Neural cell (in vitro differentiated cells): ENCODE measurements at regions not wholly inside any gene's neighbourhood (a gene's known extent, or its start where the extent isn't known, plus 50 kb on each side); places are given as distances from the start of the nearest gene placed in this dataset.
A peak's percentile ranks its signal among the peaks of the same experiment; 100 is the strongest.

Experiments
- EP300 ChIP-seq: fragments of 450-650 bp; conservative IDR thresholded peaks from 2 replicates; pipeline ENCODE4 v1.6.1; 2014; ENCODE audit warnings: antibody characterized with exemption, mild to moderate bottlenecking, moderate library complexity; ENCODE audit not compliant: poor library complexity, severe bottlenecking
- EZH2 ChIP-seq: fragments of 200-600, 300-800 bp; shearing (Covaris generic), sonication (generic); IDR thresholded peaks from 2 replicates; pipeline ENCODE4 v1.6.1; 2014; ENCODE audit warnings: antibody characterized with exemption, low read length, borderline replicate concordance, mild to moderate bottlenecking; ENCODE audit not compliant: insufficient read depth, poor library complexity, severe bottlenecking
- MXI1 ChIP-seq: fragments of 450-650 bp; conservative IDR thresholded peaks from 2 replicates; pipeline ENCODE4 v1.6.1; 2014; ENCODE audit warnings: antibody characterized with exemption, mild to moderate bottlenecking; ENCODE audit not compliant: poor library complexity, severe bottlenecking
- TAF1 ChIP-seq: IDR thresholded peaks from 2 replicates; pipeline ENCODE4 v1.6.1; 2012; ENCODE audit warnings: low read depth
- TF ChIP-seq, protein P1 (sequence below): fragments of 450-650 bp; IDR thresholded peaks from 2 replicates; pipeline ENCODE4 v1.5.1; 2014; ENCODE audit warnings: antibody characterized with exemption, mild to moderate bottlenecking, moderate library complexity; ENCODE audit not compliant: poor library complexity, severe bottlenecking
- TF ChIP-seq, protein P2 (sequence below): IDR thresholded peaks from 2 replicates; pipeline ENCODE4 v1.6.1; 2012; ENCODE audit warnings: borderline replicate concordance

DNA sequence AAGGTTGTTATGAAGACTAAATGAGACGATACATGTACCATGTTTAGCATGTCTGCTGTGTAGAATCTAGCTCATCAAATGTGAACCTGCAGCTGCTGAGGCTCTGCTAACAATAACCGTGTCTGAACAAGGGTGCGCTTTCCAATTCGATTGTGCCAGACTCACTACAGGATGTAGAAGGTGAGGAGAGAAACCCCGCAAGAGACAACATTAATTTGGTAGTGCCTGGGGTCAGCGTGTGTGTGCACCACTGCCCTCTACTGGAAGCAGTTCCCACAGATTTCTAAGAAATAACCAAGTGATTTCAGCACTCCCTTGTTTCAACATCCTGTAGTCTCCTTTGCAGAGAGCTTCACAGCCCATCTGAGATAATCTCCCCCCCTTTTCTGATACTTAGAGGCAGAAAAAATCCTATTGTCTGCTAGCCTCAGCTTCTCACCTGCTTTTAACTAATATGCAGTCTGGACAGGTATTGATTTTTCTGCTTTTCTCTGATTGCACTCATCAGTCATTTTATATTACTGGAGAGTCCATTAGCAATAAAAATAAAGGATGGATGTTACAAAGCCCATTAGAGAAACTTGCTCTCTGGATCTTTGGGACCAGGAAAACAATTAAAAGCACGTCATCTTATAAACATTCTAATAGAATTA is 96.7 kb upstream of the BACH2 start:
- TF ChIP-seq, protein P1, sequence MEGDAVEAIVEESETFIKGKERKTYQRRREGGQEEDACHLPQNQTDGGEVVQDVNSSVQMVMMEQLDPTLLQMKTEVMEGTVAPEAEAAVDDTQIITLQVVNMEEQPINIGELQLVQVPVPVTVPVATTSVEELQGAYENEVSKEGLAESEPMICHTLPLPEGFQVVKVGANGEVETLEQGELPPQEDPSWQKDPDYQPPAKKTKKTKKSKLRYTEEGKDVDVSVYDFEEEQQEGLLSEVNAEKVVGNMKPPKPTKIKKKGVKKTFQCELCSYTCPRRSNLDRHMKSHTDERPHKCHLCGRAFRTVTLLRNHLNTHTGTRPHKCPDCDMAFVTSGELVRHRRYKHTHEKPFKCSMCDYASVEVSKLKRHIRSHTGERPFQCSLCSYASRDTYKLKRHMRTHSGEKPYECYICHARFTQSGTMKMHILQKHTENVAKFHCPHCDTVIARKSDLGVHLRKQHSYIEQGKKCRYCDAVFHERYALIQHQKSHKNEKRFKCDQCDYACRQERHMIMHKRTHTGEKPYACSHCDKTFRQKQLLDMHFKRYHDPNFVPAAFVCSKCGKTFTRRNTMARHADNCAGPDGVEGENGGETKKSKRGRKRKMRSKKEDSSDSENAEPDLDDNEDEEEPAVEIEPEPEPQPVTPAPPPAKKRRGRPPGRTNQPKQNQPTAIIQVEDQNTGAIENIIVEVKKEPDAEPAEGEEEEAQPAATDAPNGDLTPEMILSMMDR, result peak; percentile 83
- TF ChIP-seq EP300 (no peak), EZH2 (no peak), TAF1 (no peak), MXI1 (no peak)
- TF ChIP-seq, protein P2, sequence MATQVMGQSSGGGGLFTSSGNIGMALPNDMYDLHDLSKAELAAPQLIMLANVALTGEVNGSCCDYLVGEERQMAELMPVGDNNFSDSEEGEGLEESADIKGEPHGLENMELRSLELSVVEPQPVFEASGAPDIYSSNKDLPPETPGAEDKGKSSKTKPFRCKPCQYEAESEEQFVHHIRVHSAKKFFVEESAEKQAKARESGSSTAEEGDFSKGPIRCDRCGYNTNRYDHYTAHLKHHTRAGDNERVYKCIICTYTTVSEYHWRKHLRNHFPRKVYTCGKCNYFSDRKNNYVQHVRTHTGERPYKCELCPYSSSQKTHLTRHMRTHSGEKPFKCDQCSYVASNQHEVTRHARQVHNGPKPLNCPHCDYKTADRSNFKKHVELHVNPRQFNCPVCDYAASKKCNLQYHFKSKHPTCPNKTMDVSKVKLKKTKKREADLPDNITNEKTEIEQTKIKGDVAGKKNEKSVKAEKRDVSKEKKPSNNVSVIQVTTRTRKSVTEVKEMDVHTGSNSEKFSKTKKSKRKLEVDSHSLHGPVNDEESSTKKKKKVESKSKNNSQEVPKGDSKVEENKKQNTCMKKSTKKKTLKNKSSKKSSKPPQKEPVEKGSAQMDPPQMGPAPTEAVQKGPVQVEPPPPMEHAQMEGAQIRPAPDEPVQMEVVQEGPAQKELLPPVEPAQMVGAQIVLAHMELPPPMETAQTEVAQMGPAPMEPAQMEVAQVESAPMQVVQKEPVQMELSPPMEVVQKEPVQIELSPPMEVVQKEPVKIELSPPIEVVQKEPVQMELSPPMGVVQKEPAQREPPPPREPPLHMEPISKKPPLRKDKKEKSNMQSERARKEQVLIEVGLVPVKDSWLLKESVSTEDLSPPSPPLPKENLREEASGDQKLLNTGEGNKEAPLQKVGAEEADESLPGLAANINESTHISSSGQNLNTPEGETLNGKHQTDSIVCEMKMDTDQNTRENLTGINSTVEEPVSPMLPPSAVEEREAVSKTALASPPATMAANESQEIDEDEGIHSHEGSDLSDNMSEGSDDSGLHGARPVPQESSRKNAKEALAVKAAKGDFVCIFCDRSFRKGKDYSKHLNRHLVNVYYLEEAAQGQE, result no peak
